DMS 273 treated with DMSO at 0.1 percent for 48 hours (cell line): ENCODE measurements at regions not wholly inside any gene's neighbourhood (a gene's known extent, or its start where the extent isn't known, plus 50 kb on each side); places are given as distances from the start of the nearest gene placed in this dataset.
"Not testable (repeated sequence)": the region's sequence is repeated elsewhere in the genome, so short reads cannot be mapped to it uniquely, and the experiment has no call there.

Experiments
- DNase-seq: peaks from one replicate; lab custom pipeline; 2025; lab: John Stamatoyannopoulos, UW

DNA sequence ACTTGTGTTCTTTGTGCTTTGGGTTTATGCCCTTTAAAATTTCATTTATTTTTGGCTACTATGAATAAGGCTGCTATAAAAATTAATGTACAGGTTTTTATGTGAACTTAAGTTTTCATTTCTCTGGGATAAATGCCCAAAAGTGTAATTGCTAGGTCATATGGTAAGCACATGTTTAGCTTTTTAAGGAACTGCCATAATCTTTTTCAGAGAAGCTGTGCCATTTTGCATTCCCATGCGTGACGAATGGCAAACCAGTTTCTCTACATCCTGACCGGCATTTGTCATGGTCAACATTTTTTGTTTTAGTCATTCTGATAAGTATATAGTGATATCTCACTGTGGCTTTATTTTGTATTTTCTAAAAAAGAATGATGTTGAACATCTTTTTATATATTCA is 236.0 kb upstream of the SGK1 start:
- DNase-seq = no peak

DNA sequence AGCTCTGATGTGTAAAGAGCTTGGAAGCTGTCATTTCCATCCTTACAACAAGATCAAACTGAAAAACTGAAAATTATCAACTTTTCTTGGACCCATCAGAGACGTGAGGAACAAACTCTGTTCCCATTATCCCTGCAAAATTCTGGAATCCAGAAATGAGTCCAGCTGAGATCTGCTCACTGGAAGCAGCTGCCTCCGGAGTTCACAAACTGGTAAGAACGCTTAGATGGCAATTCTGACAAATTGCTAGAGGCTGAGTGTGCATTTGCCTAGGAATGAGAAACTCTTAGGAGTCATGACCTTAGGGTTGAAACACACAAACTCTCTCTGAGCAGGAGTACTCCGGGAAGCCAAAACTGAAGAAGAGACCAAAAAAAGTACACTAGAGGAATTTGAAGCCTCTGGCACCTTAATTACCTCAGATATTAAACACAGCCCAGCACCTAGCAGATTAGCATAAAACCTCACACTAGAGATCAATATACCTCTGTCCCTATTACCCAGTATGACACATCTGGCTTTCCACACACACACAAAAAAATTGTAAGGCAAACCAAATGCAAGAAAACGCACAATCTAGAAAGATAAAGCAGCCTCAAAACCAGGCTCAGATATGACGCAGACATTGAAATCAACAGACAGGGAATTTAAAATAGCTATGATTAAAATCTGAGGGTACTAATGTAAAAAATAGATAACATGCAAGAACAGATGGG is 233.5 kb upstream of the SGK1 start:
- no peak for DNase-seq

DNA sequence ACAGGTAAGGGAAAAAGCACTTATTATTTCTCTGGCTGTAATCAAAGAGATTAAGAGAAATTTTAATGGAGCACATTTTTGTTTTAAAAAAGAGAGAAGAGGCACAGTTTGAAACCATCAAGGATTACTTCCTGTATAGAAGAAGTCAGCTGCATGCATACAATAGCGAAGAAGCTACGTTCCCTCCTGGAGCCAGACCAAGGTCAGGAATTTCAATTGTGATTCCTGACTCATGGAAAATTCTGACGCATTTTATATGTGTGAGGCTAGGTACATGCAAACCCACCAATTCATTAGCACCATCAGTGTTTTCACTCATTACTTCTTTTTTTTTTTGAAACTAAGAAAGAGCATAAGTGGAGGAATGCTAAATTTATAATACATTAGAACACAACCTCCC is 232.7 kb upstream of the SGK1 start:
- DNase-seq = no peak

DNA sequence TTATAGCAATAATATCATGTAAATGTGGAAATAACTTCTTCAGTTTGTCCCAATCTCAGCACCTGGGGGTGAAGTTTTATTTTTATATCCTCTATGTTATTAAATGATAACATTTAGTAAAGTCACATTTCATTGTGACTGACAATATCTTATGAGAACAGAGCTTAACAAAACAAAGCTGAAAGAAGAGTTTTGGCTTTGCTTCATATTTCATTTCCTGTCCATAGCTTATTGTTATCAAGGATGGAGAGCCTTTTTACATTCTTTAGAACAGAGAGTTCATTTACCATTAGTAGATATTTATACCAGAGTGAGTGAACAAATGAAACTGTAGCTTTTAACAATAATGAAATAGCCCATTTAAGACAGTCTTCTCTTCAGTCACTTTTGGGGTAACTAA is 231.9 kb upstream of the SGK1 start:
- DNase-seq = no peak

DNA sequence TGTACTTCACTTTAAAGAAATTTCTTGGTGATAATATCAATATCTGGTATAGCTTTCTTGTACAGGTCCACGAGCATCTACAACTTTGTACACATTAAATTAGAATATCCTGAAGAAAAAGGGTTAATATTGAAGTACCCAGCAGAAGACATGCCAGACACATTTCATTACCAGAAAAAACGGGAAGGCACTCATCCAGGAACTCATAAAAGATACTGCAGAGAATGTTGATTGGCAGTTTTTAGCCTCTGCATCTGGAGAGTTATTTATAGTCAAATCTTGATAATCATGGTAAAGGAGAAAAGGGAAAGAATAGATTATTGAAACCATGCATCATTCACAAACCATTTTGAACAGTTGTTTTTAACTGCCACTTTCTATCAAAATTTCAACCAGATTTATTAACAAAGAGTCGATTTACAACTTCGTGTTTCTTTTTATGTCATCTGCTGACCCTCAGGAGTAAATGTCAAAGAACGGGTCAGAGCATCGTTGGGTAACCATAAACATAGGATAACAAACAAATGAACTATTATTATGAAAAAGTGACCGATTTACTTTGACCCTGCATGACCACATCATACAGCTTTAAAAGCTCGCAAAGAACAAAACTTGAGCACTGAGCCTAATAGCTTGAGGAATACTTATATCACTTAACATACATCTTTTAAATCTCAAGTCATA is 229.2 kb upstream of the SGK1 start:
- DNase-seq = no peak

DNA sequence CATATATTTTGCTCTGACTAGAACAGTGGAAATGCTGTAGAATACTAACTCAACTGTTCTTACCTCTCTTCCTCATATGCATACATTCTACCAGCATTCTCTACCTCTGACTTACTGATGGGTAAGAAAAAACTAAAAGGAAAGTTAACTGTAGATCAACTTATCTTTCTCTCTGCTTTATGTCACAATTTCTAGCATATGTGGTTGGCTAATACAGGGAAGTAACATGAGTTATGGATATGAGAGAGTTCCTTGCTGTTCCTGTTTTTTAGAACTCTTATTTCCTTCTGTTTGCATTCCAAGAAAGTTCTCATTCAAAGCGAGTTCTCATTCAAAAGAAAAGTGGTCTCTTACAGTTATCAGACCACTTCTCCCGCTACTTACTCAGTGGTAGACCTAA is 226.8 kb upstream of the SGK1 start:
- no peak for DNase-seq

DNA sequence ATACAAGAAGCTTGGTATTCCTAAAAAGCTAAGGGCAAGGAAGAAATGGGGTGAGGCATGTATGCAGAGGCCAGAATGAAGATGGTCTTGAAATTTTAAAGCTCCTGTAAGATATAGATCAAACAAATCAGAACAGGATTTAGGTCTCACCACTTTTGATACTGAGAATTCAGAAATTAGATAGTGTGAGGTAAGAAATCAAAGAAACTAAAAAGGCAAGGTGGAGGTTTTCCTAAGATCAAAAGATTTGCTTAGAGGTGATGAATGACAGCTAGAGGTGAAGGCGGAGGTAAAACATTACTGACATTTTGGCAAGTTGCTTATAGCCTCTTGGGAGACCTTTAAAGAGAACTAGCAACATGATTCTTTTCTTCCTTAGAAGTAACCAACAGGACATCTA is 225.2 kb upstream of the SGK1 start:
- DNase-seq = no peak

DNA sequence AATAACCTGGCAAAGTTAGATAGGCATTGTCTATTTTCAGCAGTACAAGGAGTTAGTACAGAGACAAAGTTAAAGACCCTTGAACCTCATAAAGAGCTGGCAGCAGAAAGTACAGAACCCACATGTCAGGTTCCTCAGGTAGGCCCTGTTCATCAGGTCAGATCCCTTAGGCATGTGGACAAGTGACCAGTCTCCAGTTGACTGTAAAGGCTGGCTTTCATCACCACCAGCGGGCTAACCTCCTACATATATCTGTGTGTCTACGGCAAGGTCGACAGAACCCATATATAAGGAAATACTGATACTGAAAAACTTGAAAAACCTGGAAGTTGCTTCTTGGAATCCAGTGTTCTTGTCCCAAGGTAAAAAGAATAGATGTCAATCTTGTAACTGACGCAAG is 223.1 kb upstream of the SGK1 start:
- DNase-seq = no peak

DNA sequence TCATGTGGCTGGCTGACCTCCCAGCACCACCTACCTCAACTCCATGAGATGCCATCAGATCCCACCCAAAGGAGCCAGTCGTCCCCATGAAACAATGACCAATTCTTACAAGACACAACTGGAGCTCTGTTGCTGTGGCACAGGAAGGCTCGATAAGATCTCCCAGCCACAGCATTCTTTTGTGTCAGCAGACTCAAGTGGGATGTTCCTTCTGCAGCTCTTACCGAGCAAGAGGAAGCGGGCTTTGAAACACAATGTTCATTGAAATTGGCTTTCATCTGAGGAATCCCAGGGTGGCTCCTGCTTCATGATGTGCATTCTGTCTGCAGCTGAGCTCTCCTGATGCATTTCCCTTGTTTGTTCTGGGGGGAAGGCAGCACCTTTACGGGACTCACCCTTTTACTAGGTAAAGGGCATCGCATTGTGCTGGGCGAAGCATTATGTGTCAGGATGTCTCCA is 222.0 kb upstream of the SGK1 start:
- DNase-seq = no peak

DNA sequence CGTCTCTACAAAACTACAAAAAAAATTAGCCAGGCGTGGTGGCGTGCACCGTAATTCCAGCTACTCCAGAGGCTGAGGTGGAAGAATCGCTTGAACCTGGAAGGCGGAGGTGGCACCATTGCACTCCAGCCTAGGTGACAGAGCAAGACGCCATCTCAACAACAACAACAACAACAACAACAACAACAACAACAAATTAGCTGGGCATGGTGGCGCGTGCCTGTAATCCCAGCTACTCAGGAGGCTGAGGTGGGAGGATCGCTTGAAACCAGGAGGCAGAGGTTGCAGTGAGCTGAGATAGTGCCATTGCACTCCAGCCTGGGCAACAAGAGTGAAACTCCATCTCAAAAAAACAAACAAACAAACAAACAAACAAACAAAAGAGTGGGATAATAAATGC is 219.9 kb upstream of the SGK1 start:
- not testable (repeated sequence) for DNase-seq

DNA sequence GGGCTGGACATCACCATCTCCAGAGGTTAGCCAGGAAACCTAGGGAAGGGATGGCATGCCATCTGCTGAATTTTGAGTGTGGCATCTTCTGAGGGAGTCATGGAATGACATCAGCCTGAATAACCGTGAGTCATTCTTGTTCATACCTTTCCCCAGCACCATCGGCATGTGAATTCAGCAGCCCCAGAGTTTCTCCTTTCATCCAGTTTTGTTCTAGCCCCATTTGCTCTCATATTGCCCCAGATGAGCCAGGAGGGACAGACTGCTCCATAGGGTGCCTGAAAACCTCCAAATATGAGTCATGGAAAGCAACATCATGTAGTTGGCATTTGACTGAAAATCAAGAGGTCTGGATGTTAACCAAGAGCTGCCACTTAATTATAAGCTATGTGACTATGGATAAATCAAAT is 219.2 kb upstream of the SGK1 start:
- no peak for DNase-seq

DNA sequence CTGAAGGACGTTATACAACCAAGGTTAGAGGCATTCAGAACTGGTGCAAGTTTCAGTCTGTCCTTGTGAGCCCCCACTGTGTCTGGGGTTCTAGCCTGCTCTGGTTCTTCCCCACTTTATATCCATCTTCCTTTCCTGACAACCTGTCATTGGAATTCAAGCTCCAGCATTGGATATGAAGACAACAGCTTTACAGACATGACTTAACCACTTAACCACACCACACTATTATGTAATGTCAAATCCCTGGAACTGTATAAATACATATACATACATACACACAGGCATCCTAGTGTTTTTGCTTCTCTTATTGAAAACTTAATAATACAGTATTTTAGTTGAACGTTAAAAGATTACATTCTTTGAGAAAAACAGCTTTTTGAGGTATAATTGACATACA is 217.9 kb upstream of the SGK1 start:
- no peak for DNase-seq

DNA sequence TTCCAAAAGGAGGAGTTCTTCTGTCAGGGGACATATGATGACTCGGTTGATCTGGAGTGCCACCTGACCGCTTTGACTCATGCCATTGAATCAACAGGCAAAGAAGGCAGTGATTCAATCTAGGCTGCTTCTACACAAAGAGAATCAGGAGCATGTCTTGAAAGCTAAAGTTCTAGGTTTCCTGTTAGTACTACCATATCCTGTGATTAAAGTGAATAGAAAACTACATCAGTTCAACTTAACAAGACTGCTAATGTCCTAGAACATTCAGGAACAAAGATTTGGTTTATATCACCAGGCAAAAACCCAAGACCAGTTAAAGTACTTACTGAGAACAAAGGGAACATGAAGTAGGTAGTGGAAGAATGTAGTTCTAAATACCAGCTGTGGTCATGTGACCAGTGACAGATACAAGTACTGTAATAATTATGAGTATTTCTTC is 216.8 kb upstream of the SGK1 start:
- DNase-seq = no peak

DNA sequence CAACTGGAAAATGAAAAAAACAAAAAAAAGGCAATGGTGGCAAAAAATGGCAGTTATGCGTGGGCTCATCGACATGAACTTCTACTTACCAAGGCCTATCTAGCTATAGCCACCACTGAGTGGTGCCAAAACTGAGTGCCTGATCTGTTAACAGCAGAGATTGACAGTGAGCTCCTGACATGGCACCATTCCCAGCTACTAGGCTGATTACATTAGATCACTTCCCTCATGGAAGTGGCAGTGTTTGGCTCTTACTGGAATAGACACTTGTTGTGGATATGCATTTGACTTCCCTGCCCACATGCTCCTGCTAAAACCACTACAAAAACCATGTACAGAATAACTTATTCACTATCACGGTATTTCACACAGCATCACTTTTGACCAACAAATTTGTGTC is 216.1 kb upstream of the SGK1 start:
- DNase-seq = no peak

DNA sequence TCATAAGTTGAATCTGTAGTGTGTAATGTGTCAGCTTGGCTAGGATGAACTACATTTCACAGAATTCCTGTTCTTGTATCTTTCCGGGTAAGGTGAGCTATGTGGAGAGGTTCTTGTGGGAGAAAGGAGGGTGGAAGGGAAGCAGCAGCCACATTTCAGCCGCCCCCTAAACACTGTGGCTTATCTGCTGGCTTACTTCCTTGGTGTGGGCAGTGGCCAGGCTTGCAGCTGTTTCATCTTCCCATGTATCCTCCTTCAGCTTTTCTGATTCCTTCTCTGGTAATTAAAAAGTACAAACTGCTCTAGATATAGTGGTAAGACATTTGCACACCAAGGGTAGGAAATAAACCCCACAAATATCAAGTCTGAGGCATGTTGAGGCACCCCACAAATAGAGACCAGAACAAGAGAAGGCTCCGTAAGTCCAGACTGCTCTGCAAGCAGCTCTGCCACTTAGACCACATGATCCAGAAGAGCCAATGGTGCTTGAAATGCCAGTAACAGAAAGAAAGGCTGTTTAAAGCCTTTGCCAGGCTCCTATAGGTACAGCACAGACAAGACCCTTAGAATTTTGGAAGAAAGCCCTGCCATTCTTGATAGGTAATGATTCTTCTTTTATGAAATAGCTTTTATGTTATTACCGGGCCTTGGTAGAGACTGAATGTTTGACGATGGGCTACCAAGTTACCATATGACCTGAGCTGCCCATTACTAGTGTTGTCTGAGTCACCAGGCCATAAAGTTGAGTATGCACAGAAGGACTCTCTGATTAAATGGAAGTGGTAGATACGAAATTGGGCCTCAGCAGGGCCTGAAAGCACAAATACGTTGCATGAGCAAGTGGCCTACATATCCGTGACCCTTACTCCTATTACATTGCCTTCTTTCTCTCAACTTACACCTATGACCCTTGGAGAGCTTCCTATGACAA is 215.0 kb upstream of the SGK1 start:
- no peak for DNase-seq

DNA sequence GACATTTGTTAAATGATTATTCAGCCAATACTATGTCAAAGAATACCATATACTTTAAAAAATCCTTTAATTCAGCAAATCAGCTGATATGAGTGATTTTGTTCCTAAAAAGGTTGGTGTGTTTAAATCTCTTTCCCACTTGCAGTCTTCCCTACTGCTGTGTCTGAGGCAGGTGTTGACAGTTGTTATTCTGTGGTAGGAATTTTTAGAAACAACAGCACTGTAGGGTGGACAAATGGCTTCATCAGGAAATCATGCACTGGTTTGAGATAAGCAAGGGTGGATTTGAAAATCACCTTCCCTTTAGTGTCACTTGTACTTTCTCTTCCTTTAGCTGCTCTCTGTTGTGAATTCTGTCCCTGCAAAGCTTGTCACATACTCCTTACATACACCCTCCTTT is 213.7 kb upstream of the SGK1 start:
- DNase-seq = no peak

DNA sequence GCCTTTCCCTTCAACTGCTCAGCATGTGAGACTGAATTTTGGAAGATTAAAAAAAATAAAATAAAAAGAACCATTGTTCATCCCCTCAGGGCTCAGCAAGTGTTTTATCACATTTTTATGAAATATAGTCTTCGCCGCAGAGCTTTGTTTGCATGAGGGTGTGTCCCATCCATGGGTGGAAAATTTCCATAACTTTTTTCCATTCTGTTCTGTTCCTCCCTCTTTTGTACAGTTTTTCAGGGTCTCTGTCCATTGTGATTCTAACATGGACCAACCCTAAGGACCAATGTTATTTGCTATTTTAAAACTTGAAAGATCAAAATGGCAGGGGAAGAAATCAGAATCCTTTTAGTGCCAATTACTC is 213.3 kb upstream of the SGK1 start:
- DNase-seq = no peak

DNA sequence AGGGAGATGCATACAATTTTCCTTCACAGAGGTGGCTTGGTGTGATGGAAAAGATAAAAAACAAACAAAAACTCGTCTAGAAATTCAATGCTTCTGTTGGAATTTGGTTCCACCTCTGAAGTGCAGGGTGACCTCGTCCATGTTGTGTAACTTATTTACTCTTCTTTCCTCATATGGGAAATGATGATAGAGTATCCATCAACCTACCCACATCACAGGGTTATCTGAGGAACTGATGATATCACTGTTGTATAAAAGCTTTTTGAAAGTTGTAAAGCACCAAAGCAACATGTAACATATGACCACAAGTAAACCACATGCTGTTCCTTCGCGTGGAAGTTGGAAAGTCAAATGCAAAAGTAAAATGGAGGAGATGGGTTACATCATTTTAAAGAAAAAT is 212.0 kb upstream of the SGK1 start:
- DNase-seq = no peak

DNA sequence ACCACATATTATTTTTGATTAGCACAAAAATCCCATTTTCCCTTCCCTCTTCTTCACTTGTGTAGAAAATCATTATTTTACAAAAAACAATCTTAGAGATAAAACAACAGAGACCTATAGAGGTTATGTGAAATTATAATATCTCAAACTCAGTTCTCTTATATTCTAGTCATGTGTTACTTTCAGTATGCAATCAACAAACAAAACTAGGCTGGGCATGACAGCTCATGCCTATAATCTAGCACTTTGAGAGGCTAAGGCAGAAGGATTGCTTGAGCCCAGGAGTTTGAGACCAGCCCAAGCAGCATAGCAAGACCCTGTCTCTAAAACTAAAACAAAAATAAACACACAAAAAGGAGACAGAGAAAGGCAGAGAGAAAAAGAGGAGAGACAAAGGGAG is 211.4 kb upstream of the SGK1 start:
- DNase-seq = no peak

DNA sequence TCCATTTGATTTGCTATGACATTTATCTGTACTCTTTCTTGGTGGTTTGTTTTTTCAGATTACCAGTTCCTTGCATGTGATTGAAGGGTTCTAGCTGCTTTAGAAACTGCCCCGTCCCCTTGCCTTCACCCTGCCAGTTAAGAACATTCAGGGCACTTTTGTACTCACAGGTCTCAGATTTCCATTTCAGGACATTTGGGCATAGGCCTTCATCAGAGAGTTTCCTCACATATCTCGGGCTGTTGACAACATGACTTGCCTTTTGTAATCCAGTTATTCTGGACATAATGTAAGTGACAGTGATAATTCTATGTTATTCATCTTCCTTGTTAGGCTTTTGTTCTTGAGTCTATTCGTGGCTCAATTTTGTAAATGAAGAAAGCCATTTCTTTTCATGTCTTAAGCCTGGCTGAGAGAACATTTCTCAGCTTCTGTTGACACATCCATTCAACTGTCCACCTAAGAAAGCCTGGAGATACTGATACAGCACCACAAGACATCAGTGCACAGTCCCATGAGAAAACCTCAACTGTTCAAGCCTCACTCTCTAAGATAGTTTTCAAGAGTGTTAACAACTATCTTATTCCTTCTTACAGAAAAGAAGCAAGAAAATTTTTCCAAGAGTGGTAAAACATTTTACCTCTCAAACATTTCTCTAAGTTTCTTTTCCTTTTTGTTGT is 209.3 kb upstream of the SGK1 start:
- no peak for DNase-seq

DNA sequence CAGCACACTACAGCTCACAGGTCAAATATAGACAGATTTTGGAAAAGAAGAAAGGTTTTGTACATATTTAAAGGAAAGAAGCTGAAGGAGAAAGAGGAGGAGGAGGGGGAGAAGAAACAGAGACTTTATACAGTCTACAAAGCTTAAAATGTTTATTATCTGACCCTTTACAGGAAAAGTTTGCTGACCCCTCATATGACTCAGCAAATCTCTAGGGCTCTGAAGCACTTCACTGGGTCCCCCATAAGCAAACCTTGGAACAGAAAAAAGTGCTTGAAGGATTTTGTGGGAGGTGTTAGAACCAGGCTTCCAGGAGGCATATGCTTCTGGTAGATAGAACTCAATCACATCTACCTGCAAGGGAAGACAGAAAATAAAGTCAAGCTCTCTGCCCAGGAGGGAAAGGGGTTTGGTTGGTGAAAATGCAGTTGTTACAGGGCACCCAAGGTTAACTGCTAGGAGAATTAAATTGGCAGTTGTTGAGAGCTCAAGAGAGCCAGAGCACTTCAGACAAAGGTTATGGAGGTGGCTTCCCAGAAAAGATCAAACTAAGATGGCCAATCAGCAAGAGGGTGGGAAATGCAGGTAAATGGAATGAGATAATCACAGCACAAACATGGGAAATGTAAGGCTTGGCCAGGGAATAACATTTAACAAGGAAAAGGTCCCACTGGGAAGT is 207.4 kb upstream of the SGK1 start:
- DNase-seq = no peak
